ENCODE measurements at regions not wholly inside any gene's neighbourhood (a gene's known extent, or its start where the extent isn't known, plus 50 kb on each side); places are given as distances from the start of the nearest gene placed in this dataset.
A peak's percentile ranks its signal among the peaks of the same experiment; 100 is the strongest.

DNA sequence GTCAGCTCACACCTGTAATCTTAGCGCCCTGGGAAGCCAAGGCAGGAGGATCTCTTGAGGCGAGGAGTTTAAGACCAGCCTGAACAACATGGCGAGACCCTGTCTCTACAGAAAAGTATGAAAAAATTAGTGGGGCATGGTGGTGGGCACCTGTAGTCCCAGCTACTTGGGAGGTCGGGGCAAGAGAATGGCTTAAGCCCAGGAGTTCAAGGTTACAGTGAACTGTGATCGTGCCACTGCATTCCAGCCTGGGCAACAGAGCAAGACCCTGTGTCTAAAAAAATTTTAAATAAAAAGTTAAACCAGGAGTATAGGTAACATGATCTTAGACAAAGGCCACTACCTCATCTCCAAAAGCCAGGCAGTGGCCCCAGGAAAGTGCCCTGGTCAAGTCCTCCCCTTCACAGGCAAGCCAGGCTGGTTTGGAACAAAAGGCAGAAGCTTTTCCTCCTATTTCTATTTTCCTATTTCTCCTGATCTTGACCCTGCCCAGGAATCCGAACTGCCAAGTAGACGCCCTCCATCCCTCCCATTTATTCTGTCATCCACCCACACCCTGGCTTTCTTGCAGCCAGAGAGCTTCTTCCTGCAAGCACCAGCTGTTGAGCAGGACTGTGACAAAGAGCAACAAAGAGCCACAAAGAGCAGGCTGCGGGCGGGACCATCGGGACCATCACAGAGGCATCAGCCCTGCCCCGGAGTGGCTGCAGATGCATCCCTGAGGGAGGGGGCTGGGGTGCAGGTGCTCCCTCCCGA, 149.9 kb upstream of the AFDN start:
- Histone ChIP-seq H3K27ac (no peak overlapping the region), H3K4me3 (no peak overlapping the region), H3K36me3 (ENCODE audit: insufficient read depth, low read length) (no peaks in the 10 kb centered on the region), H3K9ac (ENCODE audit: insufficient read length) (no peak overlapping the region), H3K9me3 (ENCODE audit: low read depth, low read length) (no peaks in the 10 kb centered on the region)
- no peak for DNase-seq (ENCODE audit: low read depth, low spot score)
- TF ChIP-seq FOXP2 (optimal IDR thresholded peaks at IDR 0.05; ENCODE audit: control extremely low read depth, extremely low read length, insufficient read depth) (no peak), POLR2AphosphoS5 (IDR thresholded peaks at IDR 0.05; ENCODE audit: borderline replicate concordance, low read depth, low read length) (no peak), EZH2 (IDR thresholded peaks at IDR 0.05) (no peak)

DNA sequence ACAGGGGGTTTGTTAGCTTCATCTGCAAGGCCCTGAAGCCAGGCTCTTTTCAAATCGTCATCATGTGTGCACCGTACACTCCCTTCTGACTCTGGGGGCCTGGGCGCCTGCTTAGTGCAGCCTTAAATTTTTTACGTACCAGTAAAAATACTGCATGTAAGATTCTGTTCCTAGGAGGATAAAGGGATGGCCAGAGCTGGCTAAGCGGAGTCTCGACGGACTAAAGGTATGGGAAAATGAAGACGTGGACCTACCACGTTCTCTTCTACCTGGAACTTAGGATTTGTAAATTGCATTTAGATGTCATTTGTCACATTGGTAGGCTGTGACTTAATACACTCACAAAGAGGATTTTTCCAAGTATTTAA, 149.3 kb upstream of the AFDN start:
- Histone ChIP-seq H3K9me3 (ENCODE audit: low read depth, low read length) (no peaks in the 10 kb centered on the region), H3K4me3 (no peak overlapping the region), H3K9ac (ENCODE audit: insufficient read length) (no peak overlapping the region), H3K36me3 (ENCODE audit: insufficient read depth, low read length) (no peaks in the 10 kb centered on the region), H3K27ac (no peak overlapping the region)
- TF ChIP-seq POLR2AphosphoS5 (IDR thresholded peaks at IDR 0.05; ENCODE audit: borderline replicate concordance, low read depth, low read length) (no peak), FOXP2 (optimal IDR thresholded peaks at IDR 0.05; ENCODE audit: control extremely low read depth, extremely low read length, insufficient read depth) (no peak), EZH2 (IDR thresholded peaks at IDR 0.05) (no peak)
- DNase-seq (ENCODE audit: low read depth, low spot score), result no peak

DNA sequence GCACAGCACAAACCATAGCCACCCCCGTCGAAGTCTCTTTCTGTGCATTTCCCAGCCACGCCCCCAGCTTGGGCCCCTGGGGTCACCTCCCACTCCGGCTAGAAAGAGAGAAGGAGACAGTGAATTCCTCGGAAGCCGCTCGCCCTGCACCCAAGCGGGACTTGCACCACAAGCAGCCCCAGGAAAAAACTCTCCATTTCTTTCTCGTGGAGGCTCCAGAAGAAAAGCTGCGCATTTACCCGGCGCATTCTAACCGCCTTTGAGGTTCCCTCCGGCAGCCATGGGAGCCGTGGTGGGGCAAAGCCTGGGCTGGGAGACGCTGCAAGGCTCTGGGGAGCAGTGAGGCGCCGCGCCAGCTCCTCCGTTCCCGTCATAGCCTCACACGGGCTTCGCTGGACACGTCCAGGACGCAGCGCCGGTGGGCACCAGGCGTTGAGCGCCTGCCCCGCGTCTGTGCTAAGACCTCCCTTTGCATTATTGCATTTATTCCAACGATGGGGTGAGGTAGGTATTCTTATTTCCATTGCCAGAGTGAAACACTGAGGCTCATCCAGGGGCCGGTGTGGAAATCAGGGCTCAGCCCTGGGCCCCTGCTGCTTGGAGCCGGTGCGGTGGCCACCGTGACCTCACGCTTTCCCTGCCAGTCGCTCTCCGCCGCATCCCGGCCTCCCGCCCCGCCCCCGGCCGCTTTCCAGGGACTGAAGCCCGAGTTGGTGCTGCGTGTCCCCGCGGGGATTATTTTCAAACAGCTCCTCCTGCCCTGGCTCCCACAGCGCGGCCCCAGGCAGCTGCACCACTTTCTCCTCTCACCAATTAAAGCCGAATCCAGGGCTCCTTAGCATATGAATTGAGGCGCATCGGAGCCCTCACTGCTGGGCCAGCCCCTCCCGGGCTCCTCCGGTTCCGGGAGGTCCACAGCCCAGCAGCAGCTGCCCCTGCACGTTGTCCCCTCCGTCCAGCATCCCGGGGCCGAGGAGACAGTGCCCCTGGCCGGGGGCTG, 148.3 kb upstream of the AFDN start:
- peak overlapping the region; percentile 81 for H3K4me3 ChIP-seq
- H3K9ac ChIP-seq (ENCODE audit: insufficient read length), result peak overlapping the region; percentile 64
- H3K36me3 ChIP-seq (ENCODE audit: insufficient read depth, low read length), result no peaks in the 10 kb centered on the region
- no peak for TF ChIP-seq FOXP2 (optimal IDR thresholded peaks at IDR 0.05; ENCODE audit: control extremely low read depth, extremely low read length, insufficient read depth)
- TF ChIP-seq EZH2 (IDR thresholded peaks at IDR 0.05), result no peak
- H3K27ac ChIP-seq, result no peak overlapping the region
- no peaks in the 10 kb centered on the region for H3K9me3 ChIP-seq (ENCODE audit: low read depth, low read length)
- DNase-seq (ENCODE audit: low read depth, low spot score), result no peak

DNA sequence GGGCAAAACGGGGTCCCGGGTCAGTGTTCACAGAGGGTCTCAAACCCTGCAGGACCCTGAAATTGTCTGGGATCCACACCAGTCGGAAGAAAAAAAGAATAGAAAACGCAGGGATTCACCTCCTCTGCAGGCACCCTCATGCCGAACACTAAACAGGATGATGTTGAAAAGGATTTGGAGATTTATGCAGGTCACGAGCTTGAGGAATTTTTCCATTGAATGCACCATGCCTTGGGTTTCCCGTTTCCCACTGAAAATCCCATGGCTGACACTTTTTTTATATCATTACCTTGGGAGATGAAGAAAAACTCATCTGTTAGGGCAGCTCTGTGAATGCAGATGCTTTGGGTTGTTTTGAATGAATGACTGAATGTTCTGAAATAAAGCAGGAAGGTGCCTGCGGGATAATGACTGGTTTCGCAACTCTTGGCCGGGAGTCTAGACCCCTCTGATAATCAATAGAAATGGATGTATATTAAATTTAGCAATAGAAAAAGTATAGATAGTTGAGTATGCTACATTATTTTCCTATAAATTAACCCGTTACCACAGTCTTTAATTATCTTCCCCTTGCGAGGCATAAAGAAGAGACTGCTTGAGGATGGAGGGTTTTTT, 147.5 kb upstream of the AFDN start:
- Histone ChIP-seq H3K27ac (no peak overlapping the region), H3K9me3 (ENCODE audit: low read depth, low read length) (no peaks in the 10 kb centered on the region), H3K4me3 (peak overlapping the region; percentile 81), H3K9ac (ENCODE audit: insufficient read length) (no peak overlapping the region), H3K36me3 (ENCODE audit: insufficient read depth, low read length) (no peaks in the 10 kb centered on the region)
- TF ChIP-seq EZH2 (IDR thresholded peaks at IDR 0.05) (no peak), POLR2AphosphoS5 (IDR thresholded peaks at IDR 0.05; ENCODE audit: borderline replicate concordance, low read depth, low read length) (no peak), FOXP2 (optimal IDR thresholded peaks at IDR 0.05; ENCODE audit: control extremely low read depth, extremely low read length, insufficient read depth) (no peak)
- no peak for DNase-seq (ENCODE audit: low read depth, low spot score)

DNA sequence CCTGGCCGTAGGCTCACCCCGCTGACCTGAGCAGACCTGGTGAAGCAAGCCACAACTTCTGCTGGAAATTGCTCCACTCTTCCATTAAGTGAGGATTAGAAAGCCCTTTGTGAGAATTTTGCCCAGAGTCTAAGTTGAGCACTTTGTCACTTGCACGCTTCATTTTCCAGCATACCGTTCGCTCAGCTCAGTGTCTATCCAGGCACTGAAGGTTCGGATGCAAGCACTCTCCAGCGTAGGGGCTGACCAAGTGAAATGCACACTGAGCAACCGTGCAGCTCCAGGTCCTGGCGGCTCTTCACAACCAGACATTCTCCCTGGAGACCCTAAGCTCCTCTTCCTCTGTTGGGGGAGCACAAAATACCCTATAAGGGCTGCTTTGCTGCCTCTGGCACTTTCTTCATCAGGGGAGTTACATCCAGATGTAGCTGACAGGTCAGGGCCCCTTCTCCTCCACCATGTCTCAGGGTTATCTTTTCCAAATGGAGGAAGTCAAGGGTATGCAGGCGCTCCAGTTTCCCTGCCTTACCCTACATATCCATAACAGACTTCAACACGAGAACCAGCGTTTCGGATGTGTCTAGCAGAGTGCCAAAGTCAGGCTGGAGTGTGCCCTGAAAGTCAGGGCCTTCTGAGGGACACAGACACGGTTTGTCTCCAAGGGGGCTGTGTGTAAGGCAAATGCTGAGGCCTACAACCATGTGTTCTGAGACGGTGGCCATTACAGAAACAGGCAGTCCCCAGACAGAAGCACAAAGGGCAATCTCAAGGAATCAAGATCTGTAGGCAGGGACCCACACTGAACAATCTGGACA, 146.7 kb upstream of the AFDN start:
- Histone ChIP-seq H3K9me3 (ENCODE audit: low read depth, low read length) (no peaks in the 10 kb centered on the region), H3K9ac (ENCODE audit: insufficient read length) (no peak overlapping the region), H3K4me3 (no peak overlapping the region), H3K36me3 (ENCODE audit: insufficient read depth, low read length) (no peaks in the 10 kb centered on the region), H3K27ac (no peak overlapping the region)
- TF ChIP-seq FOXP2 (optimal IDR thresholded peaks at IDR 0.05; ENCODE audit: control extremely low read depth, extremely low read length, insufficient read depth) (no peak), POLR2AphosphoS5 (IDR thresholded peaks at IDR 0.05; ENCODE audit: borderline replicate concordance, low read depth, low read length) (no peak), EZH2 (IDR thresholded peaks at IDR 0.05) (no peak)
- DNase-seq (ENCODE audit: low read depth, low spot score), result no peak

DNA sequence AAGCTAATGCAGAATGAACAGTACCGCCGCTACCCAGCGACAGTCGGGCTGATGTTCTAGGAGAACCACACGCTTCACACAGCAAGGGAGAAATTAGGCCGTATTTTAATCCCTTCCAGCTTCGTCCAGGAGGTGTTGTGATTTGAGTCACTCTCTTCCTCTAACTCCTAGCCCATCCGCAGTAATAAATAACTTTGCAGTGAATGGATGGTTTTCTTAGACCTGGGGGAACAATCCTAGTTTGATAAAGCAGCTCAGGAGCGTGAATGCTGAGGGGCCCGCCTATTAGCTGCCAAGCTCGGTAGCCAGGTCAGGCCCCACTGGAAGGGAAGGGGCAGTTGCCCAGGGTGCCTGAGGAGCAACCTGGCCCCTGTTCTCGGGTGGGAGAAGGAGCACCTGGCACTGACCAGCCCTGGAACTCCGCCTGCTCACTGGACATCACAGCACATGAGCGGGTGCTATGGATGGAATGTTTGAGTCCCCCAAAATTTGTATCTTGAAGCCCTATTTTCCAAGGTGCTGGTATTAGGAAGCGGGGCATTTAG, 146.0 kb upstream of the AFDN start:
- TF ChIP-seq EZH2 (IDR thresholded peaks at IDR 0.05), result no peak
- no peak for TF ChIP-seq POLR2AphosphoS5 (IDR thresholded peaks at IDR 0.05; ENCODE audit: borderline replicate concordance, low read depth, low read length)
- TF ChIP-seq FOXP2 (optimal IDR thresholded peaks at IDR 0.05; ENCODE audit: control extremely low read depth, extremely low read length, insufficient read depth), result no peak
- H3K4me3 ChIP-seq, result no peak overlapping the region
- DNase-seq (ENCODE audit: low read depth, low spot score), result no peak
- no peaks in the 10 kb centered on the region for H3K36me3 ChIP-seq (ENCODE audit: insufficient read depth, low read length)
- H3K9ac ChIP-seq (ENCODE audit: insufficient read length), result no peak overlapping the region
- H3K27ac ChIP-seq, result no peak overlapping the region
- no peaks in the 10 kb centered on the region for H3K9me3 ChIP-seq (ENCODE audit: low read depth, low read length)

DNA sequence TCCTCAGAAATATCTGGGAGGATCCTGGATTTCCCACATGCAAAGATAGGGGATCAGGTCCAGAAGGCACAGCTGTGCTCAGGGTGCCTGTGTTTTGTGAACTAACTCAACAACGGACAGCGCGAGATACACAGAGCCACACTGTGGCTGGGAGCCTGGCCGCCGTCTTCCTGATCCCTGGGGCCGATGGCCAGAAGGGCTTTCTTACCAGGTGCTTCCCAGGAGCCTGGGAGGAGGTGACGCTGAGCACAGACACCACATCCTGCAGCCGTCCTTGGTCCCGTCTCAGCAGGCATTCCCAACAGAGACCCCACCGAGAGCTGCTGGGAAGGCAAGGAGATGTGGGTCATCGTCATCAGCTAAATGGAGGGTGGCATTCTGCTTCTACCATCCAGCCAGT, 144.6 kb upstream of the AFDN start:
- no peak overlapping the region for H3K4me3 ChIP-seq
- H3K36me3 ChIP-seq (ENCODE audit: insufficient read depth, low read length), result no peaks in the 10 kb centered on the region
- no peak overlapping the region for H3K9ac ChIP-seq (ENCODE audit: insufficient read length)
- TF ChIP-seq FOXP2 (optimal IDR thresholded peaks at IDR 0.05; ENCODE audit: control extremely low read depth, extremely low read length, insufficient read depth) (no peak), EZH2 (IDR thresholded peaks at IDR 0.05) (no peak), POLR2AphosphoS5 (IDR thresholded peaks at IDR 0.05; ENCODE audit: borderline replicate concordance, low read depth, low read length) (no peak)
- no peaks in the 10 kb centered on the region for H3K9me3 ChIP-seq (ENCODE audit: low read depth, low read length)
- H3K27ac ChIP-seq, result no peak overlapping the region
- no peak for DNase-seq (ENCODE audit: low read depth, low spot score)
